NT2/D1 (cell line): ENCODE measurements at regions not wholly inside any gene's neighbourhood (a gene's known extent, or its start where the extent isn't known, plus 50 kb on each side); places are given as distances from the start of the nearest gene placed in this dataset.
"Not testable (repeated sequence)": the region's sequence is repeated elsewhere in the genome, so short reads cannot be mapped to it uniquely, and the experiment has no call there.

Source experiments
- DNase-seq: peaks from one replicate; pipeline ENCODE4 v3.0.0-alpha.2; 2011; ENCODE audit warnings: low read depth, low spot score
- H3K27me3 ChIP-seq: 2 replicates; pipeline ENCODE4 v1.6.0; 2011; ENCODE audit warnings: mild to moderate bottlenecking; ENCODE audit not compliant: insufficient read length, insufficient read depth
- H3K36me3 ChIP-seq: 2 replicates; pipeline ENCODE4 v1.6.1; 2011; ENCODE audit warnings: mild to moderate bottlenecking, low read length, mixed read lengths; ENCODE audit not compliant: insufficient read depth, insufficient read length
- H3K4me1 ChIP-seq: 2 replicates; pipeline ENCODE4 v1.5.1; 2011; ENCODE audit not compliant: insufficient read depth, insufficient read length
- H3K4me3 ChIP-seq: 2 replicates; pipeline ENCODE4 v1.5.1; 2011; ENCODE audit warnings: low read depth; ENCODE audit not compliant: insufficient read length
- H3K9ac ChIP-seq: 2 replicates; pipeline ENCODE4 v1.6.0; 2011; ENCODE audit warnings: low read depth; ENCODE audit not compliant: insufficient read length
- H3K9me3 ChIP-seq: 2 replicates; pipeline ENCODE4 v1.5.1; 2011; ENCODE audit warnings: mild to moderate bottlenecking, low read length; ENCODE audit not compliant: insufficient read depth
- SUZ12 ChIP-seq: IDR thresholded peaks from 2 replicates; pipeline ENCODE4 v1.6.1; 2011; ENCODE audit not compliant: insufficient read length, insufficient read depth; ENCODE audit errors: extremely low read depth
- YY1 ChIP-seq: IDR thresholded peaks from 2 replicates; pipeline ENCODE4 v1.6.1; 2011; ENCODE audit not compliant: insufficient read length, insufficient read depth
- ZNF274 ChIP-seq: IDR thresholded peaks from 2 replicates; pipeline ENCODE4 v1.6.1; 2011; ENCODE audit warnings: mild to moderate bottlenecking, low read depth, low read length

- TF ChIP-seq YY1 = no peak
- no peak for TF ChIP-seq SUZ12
- no peak for TF ChIP-seq ZNF274
- Histone ChIP-seq H3K9me3 (no peaks in the 10 kb centered on the region), H3K4me3 (no peak overlapping the region), H3K27me3 (no peaks in the 10 kb centered on the region), H3K4me1 (no peaks in the 10 kb centered on the region), H3K36me3 (no peaks in the 10 kb centered on the region), H3K9ac (no peak overlapping the region)
- no peak for DNase-seq
Measured at GRCh38 chr5:63803165-63803564, 159.1 kb downstream of the HTR1A start.

GRCh38 chr5:63794979-63795378, 167.3 kb downstream of the HTR1A start:
- TF ChIP-seq SUZ12 = no peak
- TF ChIP-seq YY1 = no peak
- no peak for TF ChIP-seq ZNF274
- no peak overlapping the region for H3K4me3 ChIP-seq
- H3K9me3 ChIP-seq = peaks cover 15% of the 10 kb centered on the region; the same call in 1 of the 2 replicates
- H3K36me3 ChIP-seq = no peaks in the 10 kb centered on the region
- H3K9ac ChIP-seq = no peak overlapping the region
- H3K27me3 ChIP-seq = no peaks in the 10 kb centered on the region
- H3K4me1 ChIP-seq = no peaks in the 10 kb centered on the region
- no peak for DNase-seq

GRCh38 chr5:63794296-63794695, 167.9 kb downstream of the HTR1A start:
- Histone ChIP-seq H3K4me1 (no peaks in the 10 kb centered on the region), H3K9me3 (peaks cover 15% of the 10 kb centered on the region; the same call in 1 of the 2 replicates), H3K4me3 (no peak overlapping the region), H3K36me3 (no peaks in the 10 kb centered on the region), H3K27me3 (no peaks in the 10 kb centered on the region), H3K9ac (no peak overlapping the region)
- no peak for DNase-seq
- TF ChIP-seq SUZ12 (no peak), ZNF274 (no peak), YY1 (no peak)

- Histone ChIP-seq H3K27me3 (no peaks in the 10 kb centered on the region), H3K4me1 (no peaks in the 10 kb centered on the region), H3K36me3 (no peaks in the 10 kb centered on the region), H3K4me3 (no peak overlapping the region), H3K9ac (no peak overlapping the region), H3K9me3 (no peaks in the 10 kb centered on the region)
- TF ChIP-seq SUZ12 (no peak), ZNF274 (no peak), YY1 (no peak)
- DNase-seq = no peak
Measured at GRCh38 chr5:63774939-63775338, 187.3 kb downstream of the HTR1A start.

GRCh38 chr5:63768221-63768620, 194.0 kb downstream of the HTR1A start:
- Histone ChIP-seq H3K27me3 (no peaks in the 10 kb centered on the region), H3K4me3 (no peak overlapping the region), H3K4me1 (no peaks in the 10 kb centered on the region), H3K9me3 (no peaks in the 10 kb centered on the region), H3K36me3 (no peaks in the 10 kb centered on the region), H3K9ac (no peak overlapping the region)
- TF ChIP-seq ZNF274 (no peak), YY1 (no peak), SUZ12 (no peak)
- no peak for DNase-seq

- Histone ChIP-seq H3K27me3 (no peaks in the 10 kb centered on the region), H3K4me1 (no peaks in the 10 kb centered on the region), H3K9me3 (no peaks in the 10 kb centered on the region), H3K9ac (no peak overlapping the region), H3K36me3 (no peaks in the 10 kb centered on the region), H3K4me3 (no peak overlapping the region)
- DNase-seq = no peak
- no peak for TF ChIP-seq YY1
- TF ChIP-seq SUZ12 = no peak
- TF ChIP-seq ZNF274 = no peak
Measured at GRCh38 chr5:63760965-63761364, 201.3 kb downstream of the HTR1A start.

GRCh38 chr5:63743096-63743798, 219.0 kb downstream of the HTR1A start:
- no peak overlapping the region for H3K4me3 ChIP-seq

GRCh38 chr5:63732880-63733279, 229.4 kb downstream of the HTR1A start:
- H3K27me3 ChIP-seq, H3K4me1 ChIP-seq, H3K9ac ChIP-seq, H3K9me3 ChIP-seq, H3K36me3 ChIP-seq, DNase-seq, H3K4me3 ChIP-seq: not testable (repeated sequence)

More at GRCh38 chr5:63743096-63743798, 219.0 kb downstream of the HTR1A start:
- H3K9me3 ChIP-seq = no peaks in the 10 kb centered on the region
- H3K9ac ChIP-seq = no peak overlapping the region
- H3K27me3 ChIP-seq = no peaks in the 10 kb centered on the region
- no peak for DNase-seq
- no peaks in the 10 kb centered on the region for H3K4me1 ChIP-seq
- no peak for TF ChIP-seq YY1
- TF ChIP-seq SUZ12 = no peak
- TF ChIP-seq ZNF274 = no peak
- H3K36me3 ChIP-seq = no peaks in the 10 kb centered on the region
